Mesendoderm (in vitro differentiated cells): ENCODE measurements at regions not wholly inside any gene's neighbourhood (a gene's known extent, or its start where the extent isn't known, plus 50 kb on each side); places are given as distances from the start of the nearest gene placed in this dataset.
"Not testable (repeated sequence)": the region's sequence is repeated elsewhere in the genome, so short reads cannot be mapped to it uniquely, and the experiment has no call there.

Experiments used
- DNase-seq: peaks from one replicate; pipeline ENCODE4 v3.0.0; 2013
- H2AK5ac ChIP-seq: 2 replicates; pipeline ENCODE4 v1.6.1; 2013; ENCODE audit warnings: low read length, inconsistent platforms
- H2BK120ac ChIP-seq: 2 replicates; pipeline ENCODE4 v1.6.1; 2013; ENCODE audit warnings: low read depth, mild to moderate bottlenecking, low read length, moderate library complexity, mixed read lengths
- H2BK15ac ChIP-seq: replicated peaks from 2 replicates; pipeline ENCODE4 v1.6.1; 2013; ENCODE audit warnings: low read depth, mild to moderate bottlenecking, moderate library complexity
- H2BK5ac ChIP-seq: 2 replicates; pipeline ENCODE4 v1.6.1; 2013; ENCODE audit warnings: low read length, inconsistent platforms
- H3K18ac ChIP-seq: 2 replicates; pipeline ENCODE4 v1.6.1; 2013; ENCODE audit warnings: mild to moderate bottlenecking, low read length, mixed read lengths
- H3K23ac ChIP-seq: one replicate; pipeline ENCODE4 v1.6.1; 2013; ENCODE audit warnings: low read length
- H3K27ac ChIP-seq: 2 replicates; pipeline ENCODE4 v1.5.1; 2013; ENCODE audit warnings: low read depth, mild to moderate bottlenecking, inconsistent platforms, low read length, moderate library complexity
- H3K27me3 ChIP-seq: 2 replicates; pipeline ENCODE4 v1.6.1; 2013; ENCODE audit warnings: low read length, control low read depth, mild to moderate bottlenecking, inconsistent platforms; ENCODE audit not compliant: insufficient read depth, poor library complexity
- H3K36me3 ChIP-seq: 2 replicates; pipeline ENCODE4 v1.6.1; 2013; ENCODE audit warnings: low read length, inconsistent platforms; ENCODE audit not compliant: control insufficient read depth, insufficient read depth
- H3K4ac ChIP-seq: one replicate; pipeline ENCODE4 v1.6.1; 2013; ENCODE audit warnings: low read depth, mild to moderate bottlenecking, low read length, moderate library complexity
- H3K4me1 ChIP-seq: 2 replicates; pipeline ENCODE4 v1.6.1; 2013; ENCODE audit warnings: low read depth, low read length, inconsistent platforms; ENCODE audit not compliant: control insufficient read depth
- H3K4me2 ChIP-seq: 2 replicates; pipeline ENCODE4 v1.6.1; 2013; ENCODE audit warnings: low read length
- H3K4me3 ChIP-seq: 2 replicates; pipeline ENCODE4 v1.5.1; 2013; ENCODE audit warnings: mild to moderate bottlenecking, low read length
- H3K56ac ChIP-seq: one replicate; pipeline ENCODE4 v1.6.1; 2013; ENCODE audit warnings: low read length
- H3K79me1 ChIP-seq: 2 replicates; pipeline ENCODE4 v1.6.1; 2013; ENCODE audit warnings: low read length, inconsistent platforms
- H3K79me2 ChIP-seq: 2 replicates; pipeline ENCODE4 v1.6.1; 2013; ENCODE audit warnings: mild to moderate bottlenecking, low read length; ENCODE audit not compliant: control insufficient read depth, insufficient read depth
- H3K9ac ChIP-seq: 2 replicates; pipeline ENCODE4 v1.6.1; 2013; ENCODE audit warnings: low read length, inconsistent platforms
- H4K5ac ChIP-seq: one replicate; pipeline ENCODE4 v1.6.1; 2013; ENCODE audit warnings: low read length
- H4K8ac ChIP-seq: one replicate; pipeline ENCODE4 v1.6.1; 2013; ENCODE audit warnings: low read depth, mild to moderate bottlenecking, control low read depth, low read length, moderate library complexity
- WGBS: extraction: QIAGEN DNeasy Blood & Tissue Kit; methylation state at CpG from one replicate; pipeline ENCODE4 v1.1.7; 2013; ENCODE audit warnings: low lambda C conversion rate, missing lambda C conversion rate; ENCODE audit not compliant: insufficient coverage; ENCODE audit errors: extremely low coverage; 5-methylcytosine and 5-hydroxymethylcytosine counted together

GRCh38 chr2:52477166-52477565 lies 1290.4 kb upstream of the CHAC2 start:
- H4K8ac ChIP-seq, result no peak overlapping the region
- no peak overlapping the region for H3K4me2 ChIP-seq
- WGBS, result no CpG with 5 or more reads among the region's 1 CpG
- no peak overlapping the region for H3K23ac ChIP-seq
- no peak overlapping the region for H2AK5ac ChIP-seq
- no peak overlapping the region for H3K4ac ChIP-seq
- no peaks in the 10 kb centered on the region for H3K79me2 ChIP-seq
- no peak overlapping the region for H3K18ac ChIP-seq
- no peaks in the 10 kb centered on the region for H3K79me1 ChIP-seq
- no peak overlapping the region for H3K4me3 ChIP-seq
- no peak overlapping the region for H2BK15ac ChIP-seq
- H3K56ac ChIP-seq, result no peak overlapping the region
- H3K4me1 ChIP-seq, result no peaks in the 10 kb centered on the region
- H2BK5ac ChIP-seq, result no peak overlapping the region
- DNase-seq, result no peak
- no peak overlapping the region for H2BK120ac ChIP-seq
- H3K27me3 ChIP-seq, result no peaks in the 10 kb centered on the region
- no peak overlapping the region for H3K27ac ChIP-seq
- H3K9ac ChIP-seq, result no peak overlapping the region
- no peaks in the 10 kb centered on the region for H3K36me3 ChIP-seq
- no peak overlapping the region for H4K5ac ChIP-seq

- no peak overlapping the region for H3K4me3 ChIP-seq
- H3K23ac ChIP-seq, result no peak overlapping the region
- H2BK15ac ChIP-seq, result no peak overlapping the region
- no peak overlapping the region for H3K4ac ChIP-seq
- H3K4me2 ChIP-seq, result no peak overlapping the region
- H3K4me1 ChIP-seq, result no peaks in the 10 kb centered on the region
- H3K27me3 ChIP-seq, result no peaks in the 10 kb centered on the region
- H4K8ac ChIP-seq, result no peak overlapping the region
- no peaks in the 10 kb centered on the region for H3K79me2 ChIP-seq
- H4K5ac ChIP-seq, result no peak overlapping the region
- no peak overlapping the region for H3K56ac ChIP-seq
- no peak overlapping the region for H2BK5ac ChIP-seq
- no peaks in the 10 kb centered on the region for H3K36me3 ChIP-seq
- no peak overlapping the region for H2BK120ac ChIP-seq
- H2AK5ac ChIP-seq, result no peak overlapping the region
- H3K18ac ChIP-seq, result no peak overlapping the region
- no CpG with 5 or more reads among the region's 1 CpG for WGBS
- no peak overlapping the region for H3K9ac ChIP-seq
- no peak overlapping the region for H3K27ac ChIP-seq
- no peak for DNase-seq
- H3K79me1 ChIP-seq, result no peaks in the 10 kb centered on the region
Measured at GRCh38 chr2:52475590-52475989, 1292.0 kb upstream of the CHAC2 start.

GRCh38 chr2:52474091-52474490 lies 1293.5 kb upstream of the CHAC2 start:
- Histone ChIP-seq H3K18ac (no peak overlapping the region), H3K27me3 (no peaks in the 10 kb centered on the region), H3K4me1 (no peaks in the 10 kb centered on the region)

GRCh38 chr2:52473526-52473925 lies 1294.1 kb upstream of the CHAC2 start:
- Histone ChIP-seq H3K79me2 (no peaks in the 10 kb centered on the region), H3K4me1 (no peaks in the 10 kb centered on the region), H3K23ac (no peak overlapping the region)

More at GRCh38 chr2:52474091-52474490, 1293.5 kb upstream of the CHAC2 start:
- Histone ChIP-seq H3K23ac (no peak overlapping the region), H4K8ac (no peak overlapping the region), H2BK5ac (no peak overlapping the region), H3K79me2 (no peaks in the 10 kb centered on the region), H3K4ac (no peak overlapping the region), H3K56ac (no peak overlapping the region), H3K79me1 (no peaks in the 10 kb centered on the region), H4K5ac (no peak overlapping the region), H3K27ac (no peak overlapping the region), H3K4me3 (no peak overlapping the region), H3K4me2 (no peak overlapping the region), H2BK120ac (no peak overlapping the region), H3K36me3 (no peaks in the 10 kb centered on the region), H3K9ac (no peak overlapping the region), H2AK5ac (no peak overlapping the region), H2BK15ac (no peak overlapping the region)
- no CpG with 5 or more reads among the region's 1 CpG for WGBS
- no peak for DNase-seq

GRCh38 chr2:52470457-52470856 lies 1297.1 kb upstream of the CHAC2 start:
- not testable (repeated sequence) for H3K36me3 ChIP-seq, H2BK120ac ChIP-seq, H3K79me2 ChIP-seq, H3K9ac ChIP-seq, H4K5ac ChIP-seq, H3K27ac ChIP-seq, H3K56ac ChIP-seq, H2BK15ac ChIP-seq, H3K23ac ChIP-seq, H3K27me3 ChIP-seq, H2BK5ac ChIP-seq, H3K4me1 ChIP-seq, H3K79me1 ChIP-seq, H3K4me3 ChIP-seq, H2AK5ac ChIP-seq, H3K4me2 ChIP-seq, H3K18ac ChIP-seq, H3K4ac ChIP-seq, H4K8ac ChIP-seq
- DNase-seq, result peak; percentile 42
- WGBS, result no CpG with 5 or more reads among the region's 1 CpG

More at GRCh38 chr2:52473526-52473925, 1294.1 kb upstream of the CHAC2 start:
- H3K4me3 ChIP-seq, result no peak overlapping the region
- no peak overlapping the region for H2BK15ac ChIP-seq
- DNase-seq, result peak; percentile 37
- no peaks in the 10 kb centered on the region for H3K27me3 ChIP-seq
- H3K9ac ChIP-seq, result no peak overlapping the region
- H3K56ac ChIP-seq, result no peak overlapping the region
- H3K36me3 ChIP-seq, result no peaks in the 10 kb centered on the region
- no CpG with 5 or more reads among the region's 2 CpGs for WGBS
- no peak overlapping the region for H3K18ac ChIP-seq
- H2AK5ac ChIP-seq, result no peak overlapping the region
- no peak overlapping the region for H4K8ac ChIP-seq
- H2BK5ac ChIP-seq, result no peak overlapping the region
- no peak overlapping the region for H3K27ac ChIP-seq
- H3K79me1 ChIP-seq, result no peaks in the 10 kb centered on the region
- H3K4me2 ChIP-seq, result no peak overlapping the region
- no peak overlapping the region for H4K5ac ChIP-seq
- no peak overlapping the region for H3K4ac ChIP-seq
- no peak overlapping the region for H2BK120ac ChIP-seq

- no peaks in the 10 kb centered on the region for H3K79me2 ChIP-seq
- H3K23ac ChIP-seq, result no peak overlapping the region
- no peak overlapping the region for H3K9ac ChIP-seq
- H3K56ac ChIP-seq, result no peak overlapping the region
- no peak overlapping the region for H4K5ac ChIP-seq
- WGBS, result no CpG with 5 or more reads among the region's 2 CpGs
- H3K27ac ChIP-seq, result no peak overlapping the region
- H3K4me3 ChIP-seq, result no peak overlapping the region
- no peaks in the 10 kb centered on the region for H3K36me3 ChIP-seq
- no peak overlapping the region for H2BK120ac ChIP-seq
- H3K27me3 ChIP-seq, result no peaks in the 10 kb centered on the region
- H3K4ac ChIP-seq, result no peak overlapping the region
- no peak overlapping the region for H4K8ac ChIP-seq
- H3K4me2 ChIP-seq, result no peak overlapping the region
- H2BK15ac ChIP-seq, result no peak overlapping the region
- no peaks in the 10 kb centered on the region for H3K4me1 ChIP-seq
- H3K79me1 ChIP-seq, result no peaks in the 10 kb centered on the region
- H2BK5ac ChIP-seq, result no peak overlapping the region
- peak; percentile 2 for DNase-seq
- no peak overlapping the region for H2AK5ac ChIP-seq
- no peak overlapping the region for H3K18ac ChIP-seq
Measured at GRCh38 chr2:52467189-52467588, 1300.4 kb upstream of the CHAC2 start.
